ENCODE measurements at regions not wholly inside any gene's neighbourhood (a gene's known extent, or its start where the extent isn't known, plus 50 kb on each side); places are given as distances from the start of the nearest gene placed in this dataset.

- Histone ChIP-seq H3K27ac (ENCODE audit: insufficient read depth, low read depth, low read length) (no peak overlapping the region), H3K4me2 (ENCODE audit: insufficient read depth, low read length) (no peak overlapping the region), H3K9me3 (replicated peaks; ENCODE audit: control insufficient read depth, insufficient read depth, low read length) (no peaks in the 10 kb centered on the region), H3K9me1 (replicated peaks; ENCODE audit: control insufficient read depth, extremely low read depth, insufficient read depth, low read length) (no peaks in the 10 kb centered on the region), H3K9ac (replicated peaks; ENCODE audit: extremely low read depth, insufficient read depth, low read length) (no peak overlapping the region), H2AFZ (ENCODE audit: low read depth, low read length) (no peak overlapping the region), H4K20me1 (replicated peaks; ENCODE audit: control insufficient read depth, extremely low read depth, insufficient read depth, low read length) (no peaks in the 10 kb centered on the region), H3K4me3 (replicated peaks in 1 of 3; ENCODE audit: insufficient read depth in 1 of 3, low read depth in 1 of 3, low read length in 3 of 3) (no peak overlapping the region), H3K36me3 (ENCODE audit: control insufficient read depth in 2 of 2, extremely low read depth in 1 of 2, insufficient read depth in 2 of 2, low read length in 2 of 2) (no peaks in the 10 kb centered on the region), H3K27me3 (ENCODE audit: control insufficient read depth in 2 of 2, insufficient read depth in 2 of 2, low read length in 2 of 2) (no peaks in the 10 kb centered on the region), H3K79me2 (ENCODE audit: control insufficient read depth, insufficient read depth, low read length) (no peaks in the 10 kb centered on the region), H3K4me1 (ENCODE audit: control insufficient read depth, extremely low read depth, insufficient read depth, low read length) (no peaks in the 10 kb centered on the region)
- dilution Hi-C loops (cut with MboI; ENCODE audit: extremely low pct_ligation_motif_present, low sequenced_read_pairs) (no loop called here), intact Hi-C loops (cut with micrococcal nuclease) (no loop called here)
- DNase-seq (ENCODE audit: low read depth, low spot score) (no peak), FAIRE-seq (no peak)
- POLR2A ChIA-PET = no interaction called here
- CTCF ChIA-PET = no interaction called here
- no TSS peak for BruUV-seq (replicated peaks)
- TF ChIP-seq FOS (IDR thresholded peaks at IDR 0.05; ENCODE audit: borderline replicate concordance, insufficient read depth, low read length) = no peak
- no peak for TF ChIP-seq EZH2 (IDR thresholded peaks at IDR 0.05; ENCODE audit: borderline replicate concordance, low read depth, low read length, severe bottlenecking)
- TF ChIP-seq MAX (IDR thresholded peaks at IDR 0.05; ENCODE audit: insufficient read depth, insufficient read length) = no peak
- no peak for TF ChIP-seq GATA2 (IDR thresholded peaks at IDR 0.05; ENCODE audit: insufficient read depth, insufficient read length, low read depth, low read length)
- no peak for TF ChIP-seq CTCF (IDR thresholded peaks at IDR 0.05; ENCODE audit: extremely low read depth in 1 of 2, insufficient read depth in 1 of 2, low read depth in 1 of 2, low read length in 2 of 2)
- TF ChIP-seq MYC (IDR thresholded peaks at IDR 0.05; ENCODE audit: low read depth, low read length) = no peak
Measured at GRCh38 chr14:46378248-46378647, 273.3 kb downstream of the RPL10L start.

- H3K9me3 ChIP-seq (replicated peaks; ENCODE audit: control insufficient read depth, insufficient read depth, low read length) = no peaks in the 10 kb centered on the region
- no peak overlapping the region for H3K27ac ChIP-seq (ENCODE audit: insufficient read depth, low read depth, low read length)
- dilution Hi-C loops (cut with MboI; ENCODE audit: extremely low pct_ligation_motif_present, low sequenced_read_pairs) = no loop called here
- ChIA-PET POLR2A (no interaction called here), CTCF (no interaction called here)
- H3K36me3 ChIP-seq (ENCODE audit: control insufficient read depth in 2 of 2, extremely low read depth in 1 of 2, insufficient read depth in 2 of 2, low read length in 2 of 2) = no peaks in the 10 kb centered on the region
- no peak overlapping the region for H3K9ac ChIP-seq (replicated peaks; ENCODE audit: extremely low read depth, insufficient read depth, low read length)
- no TSS peak for BruUV-seq (replicated peaks)
- DNase-seq (ENCODE audit: low read depth, low spot score) = no peak
- no peak overlapping the region for H3K4me3 ChIP-seq (replicated peaks in 1 of 3; ENCODE audit: insufficient read depth in 1 of 3, low read depth in 1 of 3, low read length in 3 of 3)
- H3K27me3 ChIP-seq (ENCODE audit: control insufficient read depth in 2 of 2, insufficient read depth in 2 of 2, low read length in 2 of 2) = no peaks in the 10 kb centered on the region
- no peak for FAIRE-seq
- H3K79me2 ChIP-seq (ENCODE audit: control insufficient read depth, insufficient read depth, low read length) = no peaks in the 10 kb centered on the region
- H3K9me1 ChIP-seq (replicated peaks; ENCODE audit: control insufficient read depth, extremely low read depth, insufficient read depth, low read length) = no peaks in the 10 kb centered on the region
- no peaks in the 10 kb centered on the region for H4K20me1 ChIP-seq (replicated peaks; ENCODE audit: control insufficient read depth, extremely low read depth, insufficient read depth, low read length)
- H2AFZ ChIP-seq (ENCODE audit: low read depth, low read length) = no peak overlapping the region
- intact Hi-C loops (cut with micrococcal nuclease) = no loop called here
- TF ChIP-seq POLR2A (IDR thresholded peaks at IDR 0.05; ENCODE audit: low read depth, low read length) (no peak), GATA2 (IDR thresholded peaks at IDR 0.05; ENCODE audit: insufficient read depth, insufficient read length, low read depth, low read length) (no peak), FOS (IDR thresholded peaks at IDR 0.05; ENCODE audit: borderline replicate concordance, insufficient read depth, low read length) (no peak), CTCF (IDR thresholded peaks at IDR 0.05; ENCODE audit: extremely low read depth in 1 of 2, insufficient read depth in 1 of 2, low read depth in 1 of 2, low read length in 2 of 2) (no peak), EZH2 (IDR thresholded peaks at IDR 0.05; ENCODE audit: borderline replicate concordance, low read depth, low read length, severe bottlenecking) (no peak), MYC (IDR thresholded peaks at IDR 0.05; ENCODE audit: low read depth, low read length) (no peak), POLR2AphosphoS5 (IDR thresholded peaks at IDR 0.05; ENCODE audit: insufficient read depth, low read depth, low read length) (no peak), MAX (IDR thresholded peaks at IDR 0.05; ENCODE audit: insufficient read depth, insufficient read length) (no peak), JUN (IDR thresholded peaks at IDR 0.05; ENCODE audit: borderline replicate concordance, insufficient read depth, insufficient read length, low read depth) (no peak)
- no peak overlapping the region for H3K4me2 ChIP-seq (ENCODE audit: insufficient read depth, low read length)
- H3K4me1 ChIP-seq (ENCODE audit: control insufficient read depth, extremely low read depth, insufficient read depth, low read length) = no peaks in the 10 kb centered on the region
Measured at GRCh38 chr14:46377305-46377704, 274.3 kb downstream of the RPL10L start.
